Stimulated activated CD4-positive, alpha-beta T cell treated with anti-CD3 and anti-CD28 coated beads, Interleukin-12 subunit alpha, Interleukin-12 subunit beta, amount 100 ng/mL, for 24 hours (primary cell): ENCODE measurements at regions not wholly inside any gene's neighbourhood (a gene's known extent, or its start where the extent isn't known, plus 50 kb on each side); places are given as distances from the start of the nearest gene placed in this dataset.
"Not testable (repeated sequence)": the region's sequence is repeated elsewhere in the genome, so short reads cannot be mapped to it uniquely, and the experiment has no call there.

ENCODE experiments used
- DNase-seq, 2 experiments: peaks; one replicate each; pipeline ENCODE4 v3.0.0-alpha.2; 2020; ENCODE audit warnings: low read depth in 2 of 2

- no peak for DNase-seq
These were observed 349.4 kb upstream of the NFIA start for GRCh38 chr1:60732977-60733401.

DNA sequence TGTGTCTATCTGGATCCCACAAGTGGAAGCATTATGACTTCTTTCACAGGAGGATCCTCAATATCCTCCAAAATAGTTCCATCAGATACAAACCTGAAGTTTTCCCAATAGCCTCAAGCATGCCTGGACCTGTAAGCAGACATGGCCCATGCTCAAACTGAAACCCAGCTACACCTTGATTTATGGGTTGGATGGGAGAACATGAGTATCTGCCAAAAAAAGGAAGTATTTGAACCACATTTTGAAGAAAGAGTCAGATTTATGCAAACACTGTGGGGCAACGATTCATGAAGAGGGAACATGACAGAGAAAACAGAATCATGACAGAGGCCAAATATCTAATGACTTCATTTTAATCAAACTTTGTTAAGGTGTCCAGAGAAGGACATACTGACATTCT, 351.0 kb upstream of the NFIA start:
- no peak for DNase-seq

DNA sequence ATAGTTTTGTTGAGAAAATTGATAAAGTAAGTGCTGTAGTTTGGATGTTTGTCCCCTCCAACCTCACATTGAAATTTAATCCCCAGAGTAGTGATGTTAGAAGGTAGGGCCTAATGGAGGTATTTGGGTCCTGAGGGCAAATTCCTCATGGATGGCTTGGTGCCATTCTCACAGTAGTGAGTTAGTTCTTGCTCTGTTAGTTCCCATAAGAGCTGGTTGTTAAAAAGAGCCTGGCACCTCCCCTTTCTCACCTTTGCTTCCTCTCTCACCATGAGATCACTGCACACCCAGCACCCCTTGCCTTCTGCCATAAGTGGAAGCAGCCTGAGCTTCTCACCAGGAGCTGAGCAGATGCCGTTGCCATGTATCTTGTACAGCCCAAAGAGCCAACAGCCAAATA, 354.8 kb upstream of the NFIA start:
- no peak for DNase-seq

DNA sequence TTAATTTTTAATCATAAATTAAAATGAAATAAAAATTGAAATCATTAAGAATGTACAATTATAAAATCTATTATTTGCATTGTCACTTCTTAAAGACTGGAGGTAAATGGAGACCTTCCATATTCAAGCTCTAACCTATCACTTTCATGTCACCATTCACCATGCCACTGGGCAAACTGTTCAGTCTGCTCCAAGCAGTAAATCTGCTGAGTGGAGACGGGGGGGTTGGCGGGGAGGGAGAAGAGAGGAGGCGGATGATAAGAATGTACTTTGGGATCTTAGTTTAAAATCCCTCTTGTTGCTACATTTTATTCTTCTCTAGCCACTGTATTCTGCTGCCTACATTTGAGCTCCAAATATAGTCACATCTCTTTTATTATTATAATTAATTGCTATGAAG, 365.9 kb upstream of the NFIA start:
- no peak for DNase-seq

- no peak for DNase-seq
These were observed 366.4 kb upstream of the NFIA start for GRCh38 chr1:60715970-60716369.

DNA sequence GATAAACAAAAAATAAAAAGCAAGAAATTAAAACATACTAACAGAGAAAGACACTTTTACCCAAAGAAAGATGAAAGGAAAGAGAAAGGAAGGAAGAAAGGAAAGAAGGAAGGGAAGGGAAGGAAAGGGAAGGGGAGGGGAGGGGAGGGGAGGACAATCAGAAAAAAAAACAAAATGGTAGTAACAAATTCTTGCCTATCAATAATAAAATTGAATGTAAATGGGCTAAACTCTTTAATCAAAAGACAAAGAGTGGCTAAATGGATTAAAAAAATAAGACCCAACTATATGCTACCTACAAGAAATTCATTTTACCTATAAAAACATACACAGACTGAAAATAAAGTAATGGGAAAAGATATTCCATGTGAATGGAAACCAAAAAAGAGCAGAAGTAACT, 372.9 kb upstream of the NFIA start:
- DNase-seq: no peak

DNA sequence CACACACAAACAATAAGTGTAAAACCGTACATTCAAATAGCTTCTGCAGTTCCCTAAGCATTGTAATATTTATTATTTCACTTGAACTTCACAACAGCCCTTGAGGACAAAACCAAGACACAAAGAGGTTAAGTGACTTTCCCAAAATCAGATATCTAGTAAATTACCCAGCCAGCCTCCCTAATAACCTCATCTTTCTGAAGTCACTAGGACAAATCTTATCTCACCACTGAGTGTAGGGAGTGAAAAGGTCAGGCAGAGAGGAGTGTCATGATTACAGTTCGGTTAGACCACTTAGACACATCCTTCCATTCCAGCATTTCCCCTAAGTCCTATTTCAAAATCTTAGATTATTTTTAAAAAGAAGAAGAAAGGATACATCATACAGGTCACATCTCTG, 377.3 kb upstream of the NFIA start:
- no peak for DNase-seq

- no peak for DNase-seq
These were observed 379.2 kb upstream of the NFIA start for GRCh38 chr1:60703155-60703554.

GRCh38 chr1:60699325-60699724, 383.0 kb upstream of the NFIA start:
- no peak for DNase-seq

GRCh38 chr1:60697204-60697994, 385.0 kb upstream of the NFIA start:
- no peak for DNase-seq

DNA sequence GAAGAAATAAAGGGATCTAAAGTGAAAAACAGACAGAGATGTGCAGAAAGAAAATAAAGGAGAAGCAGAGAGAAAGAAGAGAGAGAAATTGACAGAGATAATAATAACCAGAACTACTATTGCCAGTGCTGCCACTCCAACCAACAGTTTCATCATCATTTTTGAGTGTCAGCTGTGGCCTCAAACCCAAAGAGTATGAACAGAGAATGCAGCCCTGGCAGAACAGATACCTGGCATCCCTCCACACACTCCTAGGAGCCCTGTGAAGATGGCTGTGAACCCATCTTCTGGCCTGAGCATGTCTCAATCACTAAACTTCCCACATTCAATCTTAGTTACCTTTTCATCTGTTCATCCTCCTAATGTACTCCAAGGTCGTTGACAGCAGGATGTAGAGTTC, 385.8 kb upstream of the NFIA start:
- DNase-seq: no peak

DNA sequence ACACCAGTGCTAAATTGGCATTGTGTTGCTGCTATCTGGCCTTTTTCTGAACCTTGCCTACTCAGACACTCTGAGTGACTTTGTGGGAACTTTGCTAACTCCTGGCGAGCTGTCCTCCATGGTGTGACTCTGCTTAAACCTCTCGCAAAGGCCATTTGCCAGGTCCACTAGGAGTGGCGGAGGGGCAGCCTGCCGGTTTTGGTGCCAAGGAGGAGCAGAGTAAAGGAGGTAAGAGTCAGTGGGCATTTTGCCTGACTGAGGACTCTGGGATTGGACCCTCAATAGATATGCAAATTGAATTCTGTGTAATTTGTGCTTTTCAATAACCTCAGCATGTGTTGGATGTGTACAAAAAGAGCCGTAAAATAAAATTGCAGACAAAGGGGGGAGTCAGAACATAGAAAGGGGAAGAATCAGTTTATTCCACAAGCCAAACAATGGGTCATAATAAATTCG, 386.6 kb upstream of the NFIA start:
- no peak for DNase-seq

- DNase-seq: no peak
These were observed 387.4 kb upstream of the NFIA start for GRCh38 chr1:60694980-60695379.

DNA sequence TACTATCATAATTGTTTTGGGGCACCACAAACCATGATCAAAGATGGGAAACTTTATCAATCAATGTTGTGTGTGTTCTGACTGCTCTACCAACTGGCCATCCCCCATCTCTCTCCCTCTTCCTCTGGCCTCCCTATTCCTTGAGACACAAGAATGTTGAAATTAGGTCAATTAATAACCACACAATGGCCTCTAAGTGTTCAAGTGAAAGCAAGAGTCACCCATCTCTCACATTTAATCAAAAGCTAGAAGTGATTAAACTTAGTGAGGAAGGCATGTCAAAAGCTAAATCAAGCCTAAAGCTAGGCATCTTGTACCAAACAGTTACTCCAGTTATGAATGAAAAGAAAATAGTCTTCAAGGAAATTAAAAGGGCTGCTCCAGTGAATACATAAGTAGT, 390.3 kb upstream of the NFIA start:
- no peak for DNase-seq

DNA sequence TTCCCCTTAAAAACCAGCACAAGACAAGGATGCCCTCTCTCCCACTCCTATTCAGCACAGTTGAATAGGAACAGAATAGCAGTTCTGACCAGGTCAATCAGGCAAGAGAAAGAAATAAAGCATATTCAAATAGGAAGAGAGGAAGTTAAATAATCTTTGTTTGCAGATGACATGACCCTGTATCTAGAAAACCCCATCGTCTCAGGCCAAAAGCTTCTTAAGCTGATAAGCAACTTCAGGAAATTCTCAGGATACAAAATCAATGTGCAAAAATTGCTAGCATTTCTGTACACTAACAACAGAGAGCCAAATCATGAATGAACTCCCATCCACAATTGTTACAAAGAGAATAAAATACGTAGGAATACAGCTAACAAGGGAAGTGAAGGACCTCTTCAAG, 394.1 kb upstream of the NFIA start:
- DNase-seq: not testable (repeated sequence)

GRCh38 chr1:60681095-60681860, 401.1 kb upstream of the NFIA start:
- DNase-seq: no peak

DNA sequence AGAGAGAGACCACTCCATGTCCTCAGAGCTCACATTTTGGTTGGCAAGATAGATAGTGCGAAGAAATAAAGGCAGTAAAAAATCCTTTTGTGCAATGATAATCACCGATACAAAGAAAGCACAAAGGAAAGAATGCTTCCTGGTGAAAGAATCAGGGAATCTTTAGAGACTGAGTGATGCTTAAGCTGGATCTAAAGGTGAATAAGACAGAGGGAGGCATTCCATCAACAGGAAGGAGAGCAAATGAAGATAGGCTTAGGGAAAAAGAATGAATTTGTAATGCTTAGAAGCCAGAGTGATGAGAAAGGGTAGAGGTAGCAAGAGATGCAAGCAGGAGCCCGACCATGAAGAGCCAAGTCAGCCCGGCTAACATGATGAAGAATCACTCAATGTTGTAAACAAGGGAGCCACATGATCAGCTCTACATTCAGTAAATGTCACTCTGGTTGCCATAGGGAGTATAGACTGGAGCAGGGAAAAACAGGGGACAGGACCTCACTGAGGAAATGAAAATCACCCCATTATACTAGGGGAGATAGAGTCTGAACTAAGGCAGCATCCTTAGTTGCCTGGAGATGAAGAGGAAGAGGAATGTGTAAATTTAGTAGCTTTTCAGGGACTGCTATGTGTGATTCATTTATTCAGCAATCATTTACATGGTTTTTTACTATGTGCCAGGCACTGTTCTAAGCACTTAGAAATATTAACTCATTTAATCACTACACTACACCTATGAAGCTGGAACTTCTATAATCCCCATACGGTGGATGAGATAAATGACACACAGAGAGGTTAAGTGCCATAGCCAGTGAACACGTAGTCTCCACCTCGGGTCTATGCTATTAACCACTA, 402.6 kb upstream of the NFIA start:
- DNase-seq: no peak

DNA sequence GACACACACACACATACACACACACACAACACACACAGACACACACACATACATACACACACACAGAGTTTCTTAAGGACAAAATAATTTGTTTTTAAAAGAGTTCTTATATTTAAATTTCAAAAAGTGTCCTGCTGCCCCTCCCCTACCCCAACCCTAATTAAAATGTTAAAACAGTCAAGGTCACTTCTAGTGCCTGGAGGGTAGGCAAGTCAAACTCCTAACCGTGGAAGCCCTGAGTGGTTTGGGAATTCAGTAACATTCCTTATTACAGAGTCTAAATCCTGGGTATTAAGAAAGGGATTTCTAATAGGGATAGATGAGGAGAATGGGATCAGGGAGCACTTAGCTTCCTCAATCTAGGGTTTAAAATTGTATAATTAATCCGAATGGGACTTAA, 403.6 kb upstream of the NFIA start:
- DNase-seq: no peak

- DNase-seq: no peak
These were observed 404.0 kb upstream of the NFIA start for GRCh38 chr1:60678391-60678790.

DNA sequence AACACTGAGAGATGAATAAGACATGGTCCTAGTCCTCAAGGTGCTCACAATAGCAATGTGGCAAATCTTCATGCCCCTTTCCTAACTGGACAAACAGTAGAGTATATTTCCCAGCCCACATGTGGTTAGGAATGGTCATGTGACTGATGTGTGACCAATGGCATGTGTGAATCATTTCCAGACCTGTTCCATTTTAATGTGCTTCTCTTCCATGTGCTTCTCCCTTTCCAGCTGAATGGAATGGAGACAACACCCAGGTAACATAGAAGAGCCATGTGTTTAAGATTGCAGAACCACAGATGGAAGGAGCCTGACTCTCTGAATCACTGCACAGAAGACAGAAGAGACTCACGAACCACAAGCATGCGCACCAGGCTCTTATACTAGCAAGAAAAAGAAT, 409.9 kb upstream of the NFIA start:
- no peak for DNase-seq

DNA sequence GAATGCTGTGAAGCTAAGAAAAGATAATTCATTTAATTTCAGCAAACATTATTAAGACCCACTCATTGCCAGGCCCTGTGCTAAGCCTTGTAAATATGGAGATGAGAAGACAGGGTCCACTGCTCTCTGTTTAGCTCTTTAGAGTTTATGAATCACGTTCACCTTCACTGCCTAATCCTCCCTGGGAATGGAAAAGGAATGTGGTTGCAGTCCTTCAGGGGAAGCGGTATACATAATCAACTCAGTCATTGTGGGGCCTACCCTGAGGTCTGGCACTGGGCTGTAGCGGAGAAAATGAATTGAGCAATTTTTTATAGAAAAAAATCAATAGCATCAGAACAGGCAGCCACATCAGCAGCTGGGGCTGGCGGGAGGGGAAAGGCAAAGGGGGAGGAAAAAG, 412.1 kb upstream of the NFIA start:
- no peak for DNase-seq

DNA sequence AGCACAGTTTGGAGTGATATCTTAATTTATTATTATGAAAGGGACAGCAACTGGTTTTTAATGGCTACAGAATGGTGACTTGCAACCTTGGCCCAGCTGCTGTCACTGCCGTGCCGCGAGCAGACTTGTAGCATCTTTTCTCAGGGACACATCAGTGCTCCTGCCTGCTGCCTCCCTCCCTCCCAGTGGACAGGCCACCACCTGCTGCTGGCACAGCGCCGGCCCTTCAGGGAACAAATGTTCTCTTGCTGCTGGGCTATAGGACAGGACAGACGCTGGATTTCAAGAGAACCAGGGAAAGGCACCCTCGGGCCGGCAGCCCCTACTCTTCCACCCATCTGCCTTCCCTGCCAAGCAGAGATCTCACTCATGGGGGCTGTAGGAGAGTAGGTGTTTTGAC, 413.8 kb upstream of the NFIA start:
- no peak for DNase-seq
